Neural progenitor cell (in vitro differentiated cells): ENCODE measurements at regions not wholly inside any gene's neighbourhood (a gene's known extent, or its start where the extent isn't known, plus 50 kb on each side); places are given as distances from the start of the nearest gene placed in this dataset.

ENCODE experiments used
- CTCF ChIP-seq: fragments of 200-600 bp; sonication (generic); IDR thresholded peaks from 2 replicates; pipeline ENCODE4 v1.5.1; 2017; ENCODE audit warnings: antibody characterized with exemption, mild to moderate bottlenecking
- EZH2phosphoT487 ChIP-seq: fragments of 200-600 bp; sonication (generic); IDR thresholded peaks from 2 replicates; pipeline ENCODE4 v1.6.1; 2017; ENCODE audit warnings: antibody characterized with exemption

DNA sequence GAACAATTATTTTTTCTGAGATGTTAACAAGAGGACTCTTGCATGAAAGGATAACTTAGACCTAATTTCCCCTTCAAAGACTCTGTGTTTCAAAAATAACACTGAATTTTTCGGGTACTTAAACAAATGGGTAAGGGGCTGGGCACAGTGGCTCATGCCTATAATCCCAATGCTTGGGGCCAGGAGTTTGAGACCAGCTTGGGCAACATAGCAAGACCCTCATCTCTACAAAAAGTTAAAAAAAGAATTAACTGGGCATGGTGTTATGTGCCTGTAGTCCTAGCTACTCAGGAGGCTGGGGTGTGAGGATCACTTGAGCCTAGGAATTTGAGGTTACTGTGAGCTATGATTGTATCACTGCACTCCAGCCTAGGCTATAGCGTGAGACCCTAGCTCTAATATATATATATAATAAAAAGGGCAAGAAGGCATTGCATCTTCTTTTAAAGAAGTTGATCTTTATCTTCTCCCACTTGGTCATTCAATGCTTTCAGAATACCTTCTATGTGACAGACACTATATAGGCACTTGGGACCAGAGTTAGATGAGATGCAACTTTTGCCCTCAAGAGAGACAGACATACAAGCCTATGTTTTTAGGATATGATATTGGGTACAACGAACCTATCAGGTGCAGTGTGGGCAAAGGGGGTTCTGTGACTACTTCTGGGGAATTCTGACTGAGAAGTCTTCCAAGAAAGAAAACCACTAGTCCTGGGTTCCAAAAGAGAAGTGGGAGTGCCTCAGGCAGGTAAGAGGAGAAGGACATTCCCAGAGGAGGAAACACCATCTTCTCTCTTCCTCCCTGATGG lies 120.0 kb downstream of the MYCN start:
- TF ChIP-seq CTCF (no peak), EZH2phosphoT487 (no peak)
